Smooth muscle cell (in vitro differentiated cells): ENCODE measurements at regions not wholly inside any gene's neighbourhood (a gene's known extent, or its start where the extent isn't known, plus 50 kb on each side); places are given as distances from the start of the nearest gene placed in this dataset.

ENCODE experiments used
- DNase-seq: peaks from one replicate; lab custom pipeline; 2025; ENCODE audit not compliant: unreplicated experiment; lab: John Stamatoyannopoulos, UW
- H2AFZ ChIP-seq: fragments of 200-600 bp; sonication (generic); 2 replicates; pipeline ENCODE4 v1.6.0; 2016; ENCODE audit warnings: antibody characterized with exemption, low read depth, mild to moderate bottlenecking
- H3F3A ChIP-seq: fragments of 200-600 bp; sonication (generic); 2 replicates; pipeline ENCODE4 v1.6.0; 2017; ENCODE audit warnings: antibody characterized with exemption, low read depth
- H3K27ac ChIP-seq: fragments of 200-600 bp; sonication (generic); 2 replicates; pipeline ENCODE4 v1.5.1; 2016; ENCODE audit warnings: low read depth, mild to moderate bottlenecking
- H3K27me3 ChIP-seq: fragments of 200-600 bp; sonication (generic); 2 replicates; pipeline ENCODE4 v1.6.1; 2016; ENCODE audit warnings: low read depth, mild to moderate bottlenecking
- H3K36me3 ChIP-seq: fragments of 200-600 bp; sonication (generic); 2 replicates; pipeline ENCODE4 v1.5.1; 2016; ENCODE audit warnings: low read depth
- H3K4me1 ChIP-seq: fragments of 200-600 bp; sonication (generic); 2 replicates; pipeline ENCODE4 v1.5.1; 2016; ENCODE audit warnings: low read depth
- H3K4me2 ChIP-seq: fragments of 200-600 bp; sonication (generic); 2 replicates; pipeline ENCODE4 v1.6.0; 2016; ENCODE audit warnings: mild to moderate bottlenecking
- H3K4me3 ChIP-seq: fragments of 200-600 bp; sonication (generic); 2 replicates; pipeline ENCODE4 v1.5.1; 2016; ENCODE audit warnings: mild to moderate bottlenecking
- H3K79me2 ChIP-seq: fragments of 200-600 bp; sonication (generic); 2 replicates; pipeline ENCODE4 v1.6.0; 2016; ENCODE audit warnings: low read depth, mild to moderate bottlenecking
- H3K9ac ChIP-seq: fragments of 200-600 bp; sonication (generic); 2 replicates; pipeline ENCODE4 v1.6.0; 2016; ENCODE audit warnings: low read depth
- H3K9me3 ChIP-seq: fragments of 200-600 bp; sonication (generic); replicated peaks from 2 replicates; pipeline ENCODE4 v1.5.1; 2016; ENCODE audit warnings: low read depth
- H4K20me1 ChIP-seq: fragments of 200-600 bp; sonication (generic); 2 replicates; pipeline ENCODE4 v1.6.0; 2016; ENCODE audit warnings: low read depth
- CTCF ChIP-seq: fragments of 200-600 bp; sonication (generic); IDR thresholded peaks from 2 replicates; pipeline ENCODE4 v1.5.1; 2017; ENCODE audit warnings: borderline replicate concordance, mild to moderate bottlenecking, antibody characterized with exemption; ENCODE audit not compliant: insufficient read depth, poor library complexity, severe bottlenecking
- WGBS: methylation state at CpG from one replicate; pipeline ENCODE4 v1.1.7; 2016; ENCODE audit warnings: low lambda C conversion rate; 5-methylcytosine and 5-hydroxymethylcytosine counted together

GRCh38 chr3:89002191-89002590 lies 105.2 kb upstream of the EPHA3 start:
- TF ChIP-seq CTCF: no peak
- no peak overlapping the region for H3K27ac ChIP-seq

GRCh38 chr3:89013536-89013935 lies 93.9 kb upstream of the EPHA3 start:
- Histone ChIP-seq H3K27me3 (no peaks in the 10 kb centered on the region), H2AFZ (no peak overlapping the region), H3K79me2 (no peaks in the 10 kb centered on the region), H3K9me3 (no peaks in the 10 kb centered on the region), H4K20me1 (no peaks in the 10 kb centered on the region), H3K9ac (no peak overlapping the region), H3K4me1 (no peaks in the 10 kb centered on the region), H3K27ac (no peak overlapping the region), H3K4me2 (no peak overlapping the region), H3K36me3 (no peaks in the 10 kb centered on the region), H3F3A (no peaks in the 10 kb centered on the region), H3K4me3 (no peak overlapping the region)
- no peak for DNase-seq
- no peak for TF ChIP-seq CTCF
- 87% methylated on average over 3 of the region's 3 CpGs for WGBS

More at GRCh38 chr3:89002191-89002590, 105.2 kb upstream of the EPHA3 start:
- no peak overlapping the region for H2AFZ ChIP-seq
- 80% methylated on average over 5 of the region's 5 CpGs for WGBS
- no peak overlapping the region for H3K4me3 ChIP-seq
- no peak overlapping the region for H3K9ac ChIP-seq
- H3K4me1 ChIP-seq: no peaks in the 10 kb centered on the region
- no peaks in the 10 kb centered on the region for H3K9me3 ChIP-seq
- no peaks in the 10 kb centered on the region for H3K79me2 ChIP-seq
- H3K27me3 ChIP-seq: no peaks in the 10 kb centered on the region
- no peak overlapping the region for H3K4me2 ChIP-seq
- H3K36me3 ChIP-seq: no peaks in the 10 kb centered on the region
- H3F3A ChIP-seq: no peaks in the 10 kb centered on the region
- DNase-seq: no peak
- no peaks in the 10 kb centered on the region for H4K20me1 ChIP-seq

- no peaks in the 10 kb centered on the region for H3K27me3 ChIP-seq
- peaks cover 3% of the 10 kb centered on the region for H3F3A ChIP-seq
- H3K9me3 ChIP-seq: no peaks in the 10 kb centered on the region
- H3K27ac ChIP-seq: no peak overlapping the region
- H3K4me1 ChIP-seq: peaks cover 5% of the 10 kb centered on the region
- WGBS: 94% methylated on average over 1 of the region's 1 CpG
- H3K9ac ChIP-seq: no peak overlapping the region
- no peak overlapping the region for H3K4me3 ChIP-seq
- H2AFZ ChIP-seq: no peak overlapping the region
- H3K36me3 ChIP-seq: no peaks in the 10 kb centered on the region
- no peak for TF ChIP-seq CTCF
- H3K4me2 ChIP-seq: no peak overlapping the region
- no peaks in the 10 kb centered on the region for H4K20me1 ChIP-seq
- DNase-seq: no peak
- H3K79me2 ChIP-seq: no peaks in the 10 kb centered on the region
Observed at GRCh38 chr3:89017531-89017930, 89.9 kb upstream of the EPHA3 start.

- no peak for TF ChIP-seq CTCF
- Histone ChIP-seq H3K36me3 (no peaks in the 10 kb centered on the region), H3K9me3 (no peaks in the 10 kb centered on the region), H3K4me1 (peaks cover 19% of the 10 kb centered on the region), H2AFZ (peak overlapping the region; percentile 26), H4K20me1 (no peaks in the 10 kb centered on the region), H3K9ac (no peak overlapping the region), H3K4me3 (peak overlapping the region; percentile 9), H3K27ac (peak overlapping the region; percentile 67), H3F3A (peaks cover 3% of the 10 kb centered on the region), H3K4me2 (peak overlapping the region; percentile 71), H3K79me2 (no peaks in the 10 kb centered on the region), H3K27me3 (no peaks in the 10 kb centered on the region)
- WGBS: 40% methylated on average over 4 of the region's 4 CpGs
- DNase-seq: no peak
Observed at GRCh38 chr3:89025185-89025584, 82.2 kb upstream of the EPHA3 start.
